H1 (cell line): ENCODE measurements at regions not wholly inside any gene's neighbourhood (a gene's known extent, or its start where the extent isn't known, plus 50 kb on each side); places are given as distances from the start of the nearest gene placed in this dataset.

Experiments used
- CREB1 ChIP-seq: IDR thresholded peaks from 2 replicates; pipeline ENCODE4 v1.6.1; 2012; ENCODE audit warnings: inconsistent platforms
- KDM5A ChIP-seq: fragments of 200-600 bp; IDR thresholded peaks from 2 replicates; pipeline ENCODE4 v1.7.1; 2012; ENCODE audit warnings: mild to moderate bottlenecking, low read length, inconsistent platforms, mixed read lengths
- PHF8 ChIP-seq: fragments of 200-600 bp; sonication (generic); conservative IDR thresholded peaks from 2 replicates; pipeline ENCODE4 v1.7.1; 2012; ENCODE audit warnings: low read depth, mild to moderate bottlenecking, inconsistent platforms, low read length, moderate library complexity
- POLR2A ChIP-seq, 2 experiments: IDR thresholded peaks; 1 replicate in 1 of 2; 2 replicates in 1 of 2; pipeline ENCODE4 v1.6.1; 2011; ENCODE audit warnings: low read depth in 2 of 2, low read length in 2 of 2, mild to moderate bottlenecking in 2 of 2; ENCODE audit errors: control extremely low read depth in 1 of 2
- RFX5 ChIP-seq: IDR thresholded peaks from 2 replicates; pipeline ENCODE4 v1.6.1; 2011; ENCODE audit warnings: low read depth, low read length, improper control_type of control experiment, borderline replicate concordance
- SP2 ChIP-seq: IDR thresholded peaks from 2 replicates; pipeline ENCODE4 v1.6.1; 2012; ENCODE audit warnings: mild to moderate bottlenecking, low read length, inconsistent platforms
- SRF ChIP-seq: IDR thresholded peaks from 2 replicates; pipeline ENCODE4 v1.6.1; 2011; ENCODE audit warnings: mild to moderate bottlenecking, low read depth, low read length, moderate library complexity
- TAF1 ChIP-seq: IDR thresholded peaks from 2 replicates; pipeline ENCODE4 v1.6.1; 2011; ENCODE audit warnings: mild to moderate bottlenecking, low read depth, low read length
- TBP ChIP-seq: IDR thresholded peaks from 2 replicates; pipeline ENCODE4 v1.6.1; 2011; ENCODE audit warnings: low read depth, low read length, improper control_type of control experiment
- TEAD4 ChIP-seq: IDR thresholded peaks from 2 replicates; pipeline ENCODE4 v1.6.1; 2012; ENCODE audit warnings: low read depth, low read length, inconsistent platforms, mixed read lengths
- TF ChIP-seq, protein P1 (sequence below), 3 experiments: IDR thresholded peaks; 1 replicate in 2 of 3; 2 replicates in 1 of 3; pipeline versions ENCODE4 v1.5.1 to v1.6.1; 2011; ENCODE audit warnings: low read length in 3 of 3, mild to moderate bottlenecking in 3 of 3, inconsistent platforms in 2 of 3, low read depth in 1 of 3, moderate library complexity in 1 of 3; ENCODE audit not compliant: insufficient read depth in 1 of 3; ENCODE audit errors: control extremely low read depth in 1 of 3
- TF ChIP-seq, protein P2 (sequence below): IDR thresholded peaks from 2 replicates; pipeline ENCODE4 v1.6.1; 2012; ENCODE audit warnings: inconsistent platforms

DNA sequence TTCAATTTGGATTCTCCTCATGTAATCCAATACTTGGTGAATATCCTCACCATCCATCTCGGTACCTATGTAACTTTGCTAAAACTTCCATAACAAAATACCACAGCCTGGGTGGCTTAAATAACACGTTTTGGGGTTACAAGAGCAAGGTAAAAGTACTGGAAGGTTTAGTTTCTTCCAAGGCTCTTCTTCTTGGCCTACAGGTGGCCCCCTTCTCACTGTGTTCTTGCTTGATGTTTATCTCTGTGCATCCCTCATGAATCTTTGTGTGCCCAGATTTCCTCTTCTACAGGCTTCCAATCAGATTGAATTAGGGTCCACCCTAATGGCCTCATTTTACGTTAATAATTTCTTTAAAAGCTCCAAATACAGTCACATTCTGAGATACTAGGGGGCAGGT lies 163.3 kb upstream of the HCRTR2 start:
- no peak for TF ChIP-seq POLR2A (IDR thresholded peaks at IDR 0.05; ENCODE audit: control extremely low read depth in 1 of 2, low read depth in 2 of 2, low read length in 2 of 2)
- no peak for TF ChIP-seq SP2
- TF ChIP-seq, protein P1, sequence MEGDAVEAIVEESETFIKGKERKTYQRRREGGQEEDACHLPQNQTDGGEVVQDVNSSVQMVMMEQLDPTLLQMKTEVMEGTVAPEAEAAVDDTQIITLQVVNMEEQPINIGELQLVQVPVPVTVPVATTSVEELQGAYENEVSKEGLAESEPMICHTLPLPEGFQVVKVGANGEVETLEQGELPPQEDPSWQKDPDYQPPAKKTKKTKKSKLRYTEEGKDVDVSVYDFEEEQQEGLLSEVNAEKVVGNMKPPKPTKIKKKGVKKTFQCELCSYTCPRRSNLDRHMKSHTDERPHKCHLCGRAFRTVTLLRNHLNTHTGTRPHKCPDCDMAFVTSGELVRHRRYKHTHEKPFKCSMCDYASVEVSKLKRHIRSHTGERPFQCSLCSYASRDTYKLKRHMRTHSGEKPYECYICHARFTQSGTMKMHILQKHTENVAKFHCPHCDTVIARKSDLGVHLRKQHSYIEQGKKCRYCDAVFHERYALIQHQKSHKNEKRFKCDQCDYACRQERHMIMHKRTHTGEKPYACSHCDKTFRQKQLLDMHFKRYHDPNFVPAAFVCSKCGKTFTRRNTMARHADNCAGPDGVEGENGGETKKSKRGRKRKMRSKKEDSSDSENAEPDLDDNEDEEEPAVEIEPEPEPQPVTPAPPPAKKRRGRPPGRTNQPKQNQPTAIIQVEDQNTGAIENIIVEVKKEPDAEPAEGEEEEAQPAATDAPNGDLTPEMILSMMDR (IDR thresholded peaks at IDR 0.05; ENCODE audit: control extremely low read depth in 1 of 3, insufficient read depth in 1 of 3, low read depth in 1 of 3, low read length in 3 of 3) = peak in 2 of 3 experiments; percentile 13 to 38; a peak in 2 of 4 replicates
- no peak for TF ChIP-seq TAF1
- TF ChIP-seq TEAD4 = no peak
- TF ChIP-seq PHF8 = no peak
- TF ChIP-seq SRF = no peak
- TF ChIP-seq, protein P2, sequence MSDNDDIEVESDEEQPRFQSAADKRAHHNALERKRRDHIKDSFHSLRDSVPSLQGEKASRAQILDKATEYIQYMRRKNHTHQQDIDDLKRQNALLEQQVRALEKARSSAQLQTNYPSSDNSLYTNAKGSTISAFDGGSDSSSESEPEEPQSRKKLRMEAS = no peak
- no peak for TF ChIP-seq RFX5
- TF ChIP-seq TBP = no peak
- no peak for TF ChIP-seq KDM5A
- TF ChIP-seq CREB1 = no peak
